Prostate gland (tissue), 2 donors: ENCODE measurements at regions not wholly inside any gene's neighbourhood (a gene's known extent, or its start where the extent isn't known, plus 50 kb on each side); places are given as distances from the start of the nearest gene placed in this dataset.

Experiments
- POLR2A ChIP-seq: fragments of 450-650 bp; IDR thresholded peaks from one replicate; pipeline ENCODE4 v1.6.1; 2016; ENCODE audit warnings: antibody characterized with exemption, mild to moderate bottlenecking
- POLR2AphosphoS5 ChIP-seq: sonication (generic); formaldehyde crosslinking; IDR thresholded peaks from one replicate; pipeline ENCODE4 v1.6.1; 2017; ENCODE audit warnings: antibody characterized with exemption
- TF ChIP-seq, protein P1 (sequence below), 4 experiments: fragments of 200-600 bp in 2 of 4; fragments of 450-650 bp in 2 of 4; sonication (generic) in 2 of 4; IDR thresholded peaks; 1 replicate in 3 of 4; 2 replicates in 1 of 4; pipeline ENCODE4 v1.5.1; 2016 to 2019; ENCODE audit warnings: antibody characterized with exemption in 4 of 4, mild to moderate bottlenecking in 2 of 4, moderate library complexity in 2 of 4

- TF ChIP-seq, protein P1, sequence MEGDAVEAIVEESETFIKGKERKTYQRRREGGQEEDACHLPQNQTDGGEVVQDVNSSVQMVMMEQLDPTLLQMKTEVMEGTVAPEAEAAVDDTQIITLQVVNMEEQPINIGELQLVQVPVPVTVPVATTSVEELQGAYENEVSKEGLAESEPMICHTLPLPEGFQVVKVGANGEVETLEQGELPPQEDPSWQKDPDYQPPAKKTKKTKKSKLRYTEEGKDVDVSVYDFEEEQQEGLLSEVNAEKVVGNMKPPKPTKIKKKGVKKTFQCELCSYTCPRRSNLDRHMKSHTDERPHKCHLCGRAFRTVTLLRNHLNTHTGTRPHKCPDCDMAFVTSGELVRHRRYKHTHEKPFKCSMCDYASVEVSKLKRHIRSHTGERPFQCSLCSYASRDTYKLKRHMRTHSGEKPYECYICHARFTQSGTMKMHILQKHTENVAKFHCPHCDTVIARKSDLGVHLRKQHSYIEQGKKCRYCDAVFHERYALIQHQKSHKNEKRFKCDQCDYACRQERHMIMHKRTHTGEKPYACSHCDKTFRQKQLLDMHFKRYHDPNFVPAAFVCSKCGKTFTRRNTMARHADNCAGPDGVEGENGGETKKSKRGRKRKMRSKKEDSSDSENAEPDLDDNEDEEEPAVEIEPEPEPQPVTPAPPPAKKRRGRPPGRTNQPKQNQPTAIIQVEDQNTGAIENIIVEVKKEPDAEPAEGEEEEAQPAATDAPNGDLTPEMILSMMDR (IDR thresholded peaks at IDR 0.05) = no peak
- no peak for TF ChIP-seq POLR2A
- no peak for TF ChIP-seq POLR2AphosphoS5
These were observed 1122.3 kb downstream of the TBC1D22A start for GRCh38 chr22:47884775-47885174.
